B cell (primary cell): ENCODE measurements at regions not wholly inside any gene's neighbourhood (a gene's known extent, or its start where the extent isn't known, plus 50 kb on each side); places are given as distances from the start of the nearest gene placed in this dataset.

Source experiments
- ATAC-seq: fragments of 200-7000 bp; cut with Tn5 transposase; one replicate; pipeline ENCODE4 v1.10.0; 2021; ENCODE audit warnings: low read depth, mild to moderate bottlenecking, moderate number of reproducible peaks, moderate library complexity
- CTCF ChIA-PET: fragments of 350-600 bp; sonication (Branson Sonifier 250); formaldehyde crosslinking; loops from one replicate; lab custom pipeline; 2021; ENCODE audit warnings: antibody characterized with exemption, inconsistent platforms; lab: Charles Lee
- POLR2A ChIA-PET: fragments of 350-600 bp; sonication (Branson Sonifier 250); formaldehyde crosslinking; loops from one replicate; lab custom pipeline; 2021; ENCODE audit warnings: antibody characterized with exemption; lab: Charles Lee
- DNase-seq: peaks from one replicate; pipeline ENCODE4 v3.0.0; 2013
- H2AFZ ChIP-seq: 2 replicates; pipeline ENCODE4 v1.6.1; 2012; ENCODE audit warnings: mild to moderate bottlenecking, low read depth, low read length; ENCODE audit not compliant: insufficient read depth, poor library complexity, severe bottlenecking
- H3K27ac ChIP-seq, 2 donors: 1 replicate in 1 of 2; 2 replicates in 1 of 2; pipeline ENCODE4 v1.5.1; 2012 to 2013; ENCODE audit warnings: low read length in 2 of 2, mild to moderate bottlenecking in 2 of 2, moderate library complexity in 1 of 2
- H3K27me3 ChIP-seq, 4 experiments: fragments of 200-600 bp in 1 of 4; sonication (generic) in 1 of 4; replicated peaks in 1 of 4; 1 replicate in 2 of 4; 2 replicates in 2 of 4; pipeline versions ENCODE4 v1.6.1 to v1.7.0; 2013 to 2016; ENCODE audit warnings: low read length in 3 of 4, mild to moderate bottlenecking in 2 of 4, mixed read lengths in 1 of 4, moderate library complexity in 1 of 4; ENCODE audit not compliant: insufficient read depth in 4 of 4, control insufficient read depth in 3 of 4; ENCODE audit errors: control extremely low read depth in 1 of 4
- H3K36me3 ChIP-seq, 2 experiments: replicated peaks in 1 of 2; 1 replicate in 1 of 2; 2 replicates in 1 of 2; pipeline versions ENCODE4 v1.6.1 to v1.7.1; 2013; ENCODE audit warnings: low read length in 1 of 2; ENCODE audit not compliant: insufficient read depth in 2 of 2, control insufficient read depth in 1 of 2; ENCODE audit errors: control extremely low read depth in 1 of 2, extremely low read depth in 1 of 2
- H3K4me1 ChIP-seq, 2 donors: fragments of 200-600 bp in 1 of 2; sonication (generic) in 1 of 2; 1 replicate in 1 of 2; 2 replicates in 1 of 2; pipeline versions ENCODE4 v1.5.1 to v1.6.1; 2013 to 2017; ENCODE audit warnings: low read length in 2 of 2; ENCODE audit not compliant: control insufficient read depth in 2 of 2, insufficient read depth in 2 of 2
- H3K4me2 ChIP-seq: replicated peaks from 2 replicates; pipeline ENCODE3; 2012; ENCODE audit warnings: mild to moderate bottlenecking, low read depth, low read length; ENCODE audit not compliant: poor library complexity, severe bottlenecking
- H3K4me3 ChIP-seq, 5 experiments: fragments of 200-600 bp in 1 of 5; sonication (generic) in 1 of 5; 1 replicate in 3 of 5; 2 replicates in 2 of 5; pipeline versions ENCODE4 v1.5.1 to v1.7.0; 2011 to 2016; ENCODE audit warnings: low read length in 4 of 5, mild to moderate bottlenecking in 4 of 5, low read depth in 2 of 5, control low read depth in 1 of 5, moderate library complexity in 1 of 5; ENCODE audit not compliant: insufficient read depth in 1 of 5; ENCODE audit errors: control extremely low read depth in 1 of 5, extremely low read depth in 1 of 5
- H3K79me2 ChIP-seq: fragments of 200-600 bp; sonication (generic); one replicate; pipeline ENCODE4 v1.6.0; 2016; ENCODE audit warnings: low read length; ENCODE audit not compliant: control insufficient read depth, insufficient read depth
- H3K9ac ChIP-seq: fragments of 200-600 bp; sonication (generic); 2 replicates; pipeline ENCODE4 v1.6.1; 2017; ENCODE audit warnings: mild to moderate bottlenecking, low read length, moderate library complexity
- H3K9me3 ChIP-seq, 3 donors: one replicate each; pipeline versions ENCODE4 v1.6.1 to v1.7.1; 2013; ENCODE audit warnings: low read length in 2 of 3; ENCODE audit not compliant: control insufficient read depth in 2 of 3, insufficient read depth in 1 of 3; ENCODE audit errors: control extremely low read depth in 1 of 3
- H4K20me1 ChIP-seq: 2 replicates; pipeline ENCODE4 v1.6.0; 2012; ENCODE audit warnings: mild to moderate bottlenecking, low read length; ENCODE audit not compliant: insufficient read depth, control insufficient read depth, poor library complexity, severe bottlenecking
- H3K27ac Mint-ChIP-seq: one replicate; pipeline ENCODE4 v1.8.0; 2021; ENCODE audit warnings: mixed read lengths
- H3K27me3 Mint-ChIP-seq: one replicate; pipeline ENCODE4 v1.8.0; 2021; ENCODE audit warnings: mixed read lengths
- H3K4me1 Mint-ChIP-seq: one replicate; pipeline ENCODE4 v1.8.0; 2021; ENCODE audit warnings: mixed read lengths
- H3K4me3 Mint-ChIP-seq: one replicate; pipeline ENCODE4 v1.8.0; 2021; ENCODE audit warnings: mixed read lengths
- H3K9me3 Mint-ChIP-seq: one replicate; pipeline ENCODE4 v1.8.0; 2022; ENCODE audit warnings: mixed read lengths; ENCODE audit not compliant: insufficient read depth
- CTCF ChIP-seq: fragments of 200-600 bp; IDR thresholded peaks from one replicate; pipeline ENCODE4 v1.8.0; 2022; ENCODE audit warnings: antibody characterized with exemption, mild to moderate bottlenecking
- EZH2 ChIP-seq: IDR thresholded peaks from 2 replicates; pipeline ENCODE4 v1.6.1; 2012; ENCODE audit warnings: borderline replicate concordance, low read depth, mild to moderate bottlenecking, moderate library complexity, low read length; ENCODE audit not compliant: insufficient read depth, poor library complexity, severe bottlenecking
- WGBS: methylation state at CpG from one replicate; pipeline ENCODE4 v1.1.5; 2013; ENCODE audit warnings: missing lambda C conversion rate; ENCODE audit not compliant: insufficient coverage; 5-methylcytosine and 5-hydroxymethylcytosine counted together
- intact Hi-C: fragments of 100-400 bp; cut with micrococcal nuclease; formaldehyde crosslinking; loops from one replicate; pipeline ENCODE4 v1.10.0; 2022

- Mint-ChIP-seq H3K4me1 (no peaks in the 10 kb centered on the region), H3K27ac (no peak overlapping the region), H3K9me3 (no peaks in the 10 kb centered on the region), H3K27me3 (peaks cover 36% of the 10 kb centered on the region), H3K4me3 (no peak overlapping the region)
- H3K4me3 ChIP-seq: no peak overlapping the region
- no peaks in the 10 kb centered on the region for H3K36me3 ChIP-seq
- no peaks in the 10 kb centered on the region for H4K20me1 ChIP-seq
- ChIA-PET POLR2A (no interaction called here), CTCF (no interaction called here)
- ATAC-seq: no peak
- no peak for TF ChIP-seq EZH2
- no peak for TF ChIP-seq CTCF
- DNase-seq: no peak
- intact Hi-C loops: no loop called here
- H2AFZ ChIP-seq: no peak overlapping the region
- peaks cover 0 to 24% (median 0%) of the 10 kb centered on the region in 4 experiments for H3K27me3 ChIP-seq
- no peak overlapping the region for H3K4me2 ChIP-seq
- H3K79me2 ChIP-seq: no peaks in the 10 kb centered on the region
- no peak overlapping the region for H3K9ac ChIP-seq
- H3K9me3 ChIP-seq: no peaks in the 10 kb centered on the region
- no peak overlapping the region for H3K27ac ChIP-seq
- WGBS: 92% methylated on average over 16 of the region's 17 CpGs
- no peaks in the 10 kb centered on the region for H3K4me1 ChIP-seq
These were observed 250.7 kb downstream of the RBFOX3 start for GRCh38 chr17:79360196-79360595.

GRCh38 chr17:79356839-79357447 lies 253.9 kb downstream of the RBFOX3 start:
- CTCF ChIA-PET: no interaction called here

More at GRCh38 chr17:79356839-79357447, 253.9 kb downstream of the RBFOX3 start:
- WGBS: 81% methylated on average over 15 of the region's 16 CpGs
- no peak overlapping the region for H3K27ac ChIP-seq
- H3K9me3 ChIP-seq: peaks cover 0 to 22% (median 12%) of the 10 kb centered on the region in 3 donors
- TF ChIP-seq EZH2 (no peak), CTCF (no peak)
- no peaks in the 10 kb centered on the region for H3K4me1 ChIP-seq
- intact Hi-C loops: no loop called here
- H4K20me1 ChIP-seq: no peaks in the 10 kb centered on the region
- no peak overlapping the region for H3K27ac Mint-ChIP-seq
- no peaks in the 10 kb centered on the region for H3K36me3 ChIP-seq
- H2AFZ ChIP-seq: no peak overlapping the region
- H3K9ac ChIP-seq: no peak overlapping the region
- ATAC-seq (no peak), DNase-seq (no peak)
- no peak overlapping the region for H3K4me3 ChIP-seq
- H3K9me3 Mint-ChIP-seq: peaks cover 2% of the 10 kb centered on the region
- POLR2A ChIA-PET: no interaction called here
- no peak overlapping the region for H3K4me3 Mint-ChIP-seq
- no peaks in the 10 kb centered on the region for H3K79me2 ChIP-seq
- peaks cover 0 to 25% (median 0%) of the 10 kb centered on the region in 4 experiments for H3K27me3 ChIP-seq
- H3K4me2 ChIP-seq: no peak overlapping the region
- H3K4me1 Mint-ChIP-seq: no peaks in the 10 kb centered on the region
- H3K27me3 Mint-ChIP-seq: peaks cover 30% of the 10 kb centered on the region
